Mucosa of rectum (tissue), 2 donors: ENCODE measurements at regions not wholly inside any gene's neighbourhood (a gene's known extent, or its start where the extent isn't known, plus 50 kb on each side); places are given as distances from the start of the nearest gene placed in this dataset.

ENCODE experiments used
- H3K27ac ChIP-seq, 2 donors: one replicate each; pipeline ENCODE4 v1.7.0; 2013; ENCODE audit warnings: inconsistent platforms in 2 of 2, low read depth in 2 of 2, low read length in 2 of 2
- H3K27me3 ChIP-seq, 2 donors: one replicate each; pipeline ENCODE4 v1.7.0; 2013; ENCODE audit warnings: low read length in 2 of 2; ENCODE audit not compliant: control insufficient read depth in 2 of 2, insufficient read depth in 2 of 2
- H3K36me3 ChIP-seq, 2 donors: one replicate each; pipeline ENCODE4 v1.7.0; 2013; ENCODE audit warnings: low read length in 2 of 2; ENCODE audit not compliant: control insufficient read depth in 2 of 2, insufficient read depth in 2 of 2
- H3K4me1 ChIP-seq, 2 donors: one replicate each; pipeline ENCODE4 v1.7.0; 2013; ENCODE audit warnings: low read length in 2 of 2, mild to moderate bottlenecking in 1 of 2; ENCODE audit not compliant: control insufficient read depth in 2 of 2, insufficient read depth in 2 of 2
- H3K4me3 ChIP-seq, 2 donors: one replicate each; pipeline ENCODE4 v1.7.0; 2013; ENCODE audit warnings: low read length in 2 of 2
- H3K9ac ChIP-seq, 2 donors: one replicate each; pipeline ENCODE4 v1.7.0; 2013; ENCODE audit warnings: low read length in 2 of 2, low read depth in 1 of 2, mild to moderate bottlenecking in 1 of 2
- H3K9me3 ChIP-seq, 2 donors: one replicate each; pipeline ENCODE4 v1.7.0; 2013; ENCODE audit warnings: low read length in 2 of 2; ENCODE audit not compliant: control insufficient read depth in 2 of 2
- donor health status: healthy.
- donor health status: Normal muscosa, but diverticular disease.

DNA sequence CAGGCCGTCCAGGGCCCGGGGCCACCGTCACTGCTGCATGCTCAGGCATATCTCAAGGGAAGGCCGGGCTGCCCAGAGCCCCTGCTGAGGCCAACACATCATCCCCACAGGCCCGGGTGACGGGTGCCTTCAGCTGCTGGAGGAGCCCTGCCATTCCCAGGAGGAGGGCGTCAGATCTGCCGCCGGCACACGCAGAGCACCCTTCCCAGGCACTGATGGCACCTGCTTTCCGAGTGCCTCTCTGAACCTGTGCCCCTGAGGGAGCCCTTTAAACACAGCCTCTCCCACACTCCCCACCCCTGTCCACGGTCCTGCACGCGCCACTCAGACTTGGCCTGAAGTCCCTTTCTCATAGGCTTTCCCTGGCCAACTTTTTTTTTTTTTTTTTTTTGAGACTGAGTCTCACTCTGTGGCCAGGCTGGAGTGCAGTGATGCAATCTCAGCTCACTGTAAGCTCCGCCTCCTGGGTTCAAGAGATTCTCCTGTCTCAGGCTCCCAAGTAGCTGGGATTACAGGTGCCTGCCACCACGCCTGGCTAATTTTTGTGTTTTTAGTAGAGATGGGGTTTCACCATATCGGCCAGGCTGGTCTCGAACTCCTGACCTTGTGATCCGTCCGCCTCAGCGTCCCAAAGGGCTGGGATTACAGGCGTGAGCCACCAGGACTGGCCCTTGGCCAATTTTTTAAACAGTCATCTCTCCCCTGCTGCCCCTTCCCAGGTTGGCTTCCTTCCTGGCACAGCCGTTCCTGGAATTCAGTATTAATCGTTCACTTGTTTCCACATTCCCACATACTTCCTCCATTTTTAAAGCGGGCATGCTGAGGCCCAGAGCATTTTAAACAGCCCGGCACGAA lies 211.7 kb downstream of the NDUFA10 start:
- Histone ChIP-seq H3K27ac (peak overlapping the region; percentile 45 to 71), H3K36me3 (no peaks in the 10 kb centered on the region), H3K9ac (no peak overlapping the region), H3K27me3 (no peaks in the 10 kb centered on the region), H3K9me3 (no peaks in the 10 kb centered on the region), H3K4me3 (no peak overlapping the region), H3K4me1 (peaks cover 5 to 8% of the 10 kb centered on the region in 2 donors)

DNA sequence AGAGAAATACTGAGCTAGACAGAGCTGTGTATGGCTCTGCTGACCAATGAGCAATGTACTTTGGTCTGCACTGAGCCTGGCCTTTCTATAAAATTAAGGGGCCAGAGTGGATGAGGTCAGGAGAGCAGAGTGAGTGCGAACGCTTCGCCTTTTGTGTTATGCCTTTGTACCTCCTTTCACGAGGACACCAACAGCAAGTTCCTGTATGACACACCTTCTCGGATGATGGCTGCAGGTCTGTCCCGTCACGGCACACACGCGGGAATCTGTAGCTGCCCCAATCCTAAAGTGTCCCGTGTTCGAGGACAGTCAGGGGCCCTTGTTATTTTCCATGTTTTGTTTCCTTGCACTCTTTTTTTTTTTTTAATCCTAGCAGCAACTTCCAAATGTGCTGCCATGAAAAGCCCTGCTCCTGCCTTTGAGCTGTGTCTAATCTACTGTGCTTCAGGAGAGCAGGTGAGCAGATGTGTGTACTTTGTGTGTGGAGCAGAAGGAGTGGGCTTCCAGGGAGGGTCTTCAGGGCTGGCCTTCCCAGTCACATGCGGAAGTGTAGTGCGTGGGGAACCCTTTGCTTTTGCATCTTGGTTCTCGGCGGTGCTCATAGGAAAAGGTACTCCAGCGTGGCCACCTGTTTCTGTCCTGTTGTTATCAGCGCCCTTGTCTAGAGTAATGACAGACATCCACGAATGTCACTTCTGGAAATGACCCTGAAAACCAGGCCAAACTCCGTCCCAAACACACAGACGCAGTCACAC lies 213.2 kb downstream of the NDUFA10 start:
- no peaks in the 10 kb centered on the region for H3K36me3 ChIP-seq
- H3K4me1 ChIP-seq = peaks cover 5 to 8% of the 10 kb centered on the region in 2 donors
- no peaks in the 10 kb centered on the region for H3K9me3 ChIP-seq
- no peak overlapping the region for H3K27ac ChIP-seq
- no peak overlapping the region for H3K4me3 ChIP-seq
- H3K27me3 ChIP-seq = no peaks in the 10 kb centered on the region
- H3K9ac ChIP-seq = no peak overlapping the region

DNA sequence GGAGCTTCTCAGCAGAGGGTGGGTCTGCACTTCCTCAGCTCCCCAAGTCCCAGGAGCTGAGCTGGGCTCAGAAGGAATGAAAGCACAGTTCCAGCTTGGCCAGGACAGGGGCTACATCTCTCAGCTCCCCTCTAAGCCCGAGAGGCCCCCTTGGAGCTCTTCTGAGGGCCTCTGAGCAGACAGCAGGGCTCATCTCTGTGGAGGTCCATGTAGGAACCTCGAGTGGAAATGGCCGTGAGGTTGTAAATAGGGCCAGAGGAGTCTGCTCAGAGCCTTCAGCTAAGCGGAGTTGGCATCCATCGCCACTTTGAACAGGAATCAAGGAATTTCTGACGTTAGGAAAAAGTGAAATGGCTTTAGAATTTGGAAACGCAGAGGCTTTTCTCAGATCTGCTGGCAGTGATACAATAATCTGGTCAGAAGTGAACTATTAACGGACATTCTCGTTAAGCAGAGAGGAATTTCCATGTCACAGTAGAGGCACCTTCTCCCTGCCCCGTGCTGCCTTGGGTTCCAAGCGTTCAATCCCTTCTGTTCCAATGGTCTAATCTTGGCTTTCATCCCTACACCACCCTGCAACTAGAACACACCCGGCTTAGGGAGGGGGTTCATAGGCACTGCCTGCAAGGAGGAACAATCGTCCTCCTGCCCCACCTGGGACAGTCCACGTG lies 213.9 kb downstream of the NDUFA10 start:
- no peak overlapping the region for H3K4me3 ChIP-seq
- H3K27ac ChIP-seq = no peak overlapping the region
- H3K36me3 ChIP-seq = no peaks in the 10 kb centered on the region
- no peaks in the 10 kb centered on the region for H3K27me3 ChIP-seq
- H3K9me3 ChIP-seq = no peaks in the 10 kb centered on the region
- H3K9ac ChIP-seq = no peak overlapping the region
- peaks cover 5 to 8% of the 10 kb centered on the region in 2 donors for H3K4me1 ChIP-seq

DNA sequence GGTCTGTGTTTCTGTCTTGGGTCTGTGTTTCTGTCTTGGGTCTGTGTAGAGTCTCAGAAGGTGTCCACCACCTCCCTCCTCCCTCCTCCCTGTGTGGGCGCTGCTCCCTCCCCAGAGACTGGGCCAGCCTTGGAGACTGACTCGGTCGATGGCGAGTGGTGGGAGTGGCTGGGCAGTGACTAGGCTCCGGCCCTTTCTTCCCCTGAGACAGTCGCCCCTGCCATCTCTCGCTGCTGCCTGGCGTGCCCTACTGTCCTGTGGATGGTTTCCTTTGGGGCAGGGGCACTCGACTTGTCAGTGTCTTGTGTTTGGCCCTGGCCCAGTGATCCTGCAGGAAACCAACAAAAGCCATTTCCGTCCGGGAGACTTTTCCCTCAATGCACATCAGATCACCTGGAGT lies 215.8 kb downstream of the NDUFA10 start:
- H3K4me3 ChIP-seq = no peak overlapping the region
- H3K9ac ChIP-seq = no peak overlapping the region
- no peaks in the 10 kb centered on the region for H3K4me1 ChIP-seq
- no peak overlapping the region for H3K27ac ChIP-seq
- no peaks in the 10 kb centered on the region for H3K27me3 ChIP-seq
- H3K36me3 ChIP-seq = no peaks in the 10 kb centered on the region
- no peaks in the 10 kb centered on the region for H3K9me3 ChIP-seq

DNA sequence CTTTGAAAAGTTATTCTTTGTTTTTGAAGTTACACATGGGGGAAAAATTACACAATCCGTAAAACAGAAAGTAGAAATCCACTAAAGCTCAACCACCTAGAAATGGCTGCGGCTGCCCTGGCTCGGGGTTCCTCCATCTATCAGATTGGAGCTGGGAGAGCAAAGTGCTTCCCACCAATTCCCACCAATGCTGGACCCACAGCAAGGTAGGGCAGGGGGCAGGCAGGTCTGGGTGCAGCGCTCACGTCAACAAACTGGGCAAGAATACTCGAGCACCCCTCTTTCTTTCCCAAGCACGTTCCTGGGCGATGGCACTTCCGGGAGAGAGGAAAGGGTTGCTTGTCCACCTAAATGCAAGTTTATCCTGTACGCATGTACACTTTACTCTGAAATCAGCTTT lies 217.6 kb downstream of the NDUFA10 start:
- no peak overlapping the region for H3K4me3 ChIP-seq
- H3K36me3 ChIP-seq = no peaks in the 10 kb centered on the region
- H3K9ac ChIP-seq = no peak overlapping the region
- no peaks in the 10 kb centered on the region for H3K4me1 ChIP-seq
- no peaks in the 10 kb centered on the region for H3K27me3 ChIP-seq
- H3K27ac ChIP-seq = no peak overlapping the region
- H3K9me3 ChIP-seq = no peaks in the 10 kb centered on the region

DNA sequence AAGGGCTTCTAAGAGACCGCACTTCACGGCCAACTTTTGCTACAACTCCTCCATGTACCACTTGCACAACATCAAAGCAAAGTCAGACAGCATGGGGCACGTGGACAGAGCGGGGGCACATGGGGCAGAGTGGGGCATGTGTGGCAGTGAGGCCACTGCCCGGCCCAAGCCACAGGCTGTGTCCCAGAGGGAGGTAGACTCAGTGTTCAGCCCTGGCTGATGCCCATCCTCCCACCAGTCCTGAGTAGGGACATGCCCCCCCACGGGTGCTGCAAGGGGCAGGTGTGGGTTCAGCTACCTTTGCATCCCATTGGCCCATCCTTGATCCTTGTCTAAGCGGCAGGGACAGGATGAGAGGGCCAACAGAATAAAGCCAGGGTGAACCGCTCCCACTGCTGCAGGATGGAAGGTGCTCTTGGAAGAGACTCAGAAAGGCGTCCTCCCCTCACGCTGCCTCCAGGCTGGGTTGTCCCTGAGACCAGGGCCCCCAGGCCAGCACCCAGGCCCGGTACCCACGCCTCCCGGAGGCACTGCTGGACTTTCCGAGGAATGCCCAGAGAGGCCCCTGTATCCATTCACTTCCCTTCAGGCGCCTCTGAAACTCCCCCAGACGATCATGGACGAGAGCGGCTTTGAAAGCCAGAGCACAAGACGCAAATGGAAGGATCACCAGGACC lies 218.2 kb downstream of the NDUFA10 start:
- Histone ChIP-seq H3K9me3 (no peaks in the 10 kb centered on the region), H3K4me3 (no peak overlapping the region), H3K27me3 (no peaks in the 10 kb centered on the region), H3K4me1 (no peaks in the 10 kb centered on the region), H3K36me3 (no peaks in the 10 kb centered on the region), H3K27ac (no peak overlapping the region), H3K9ac (no peak overlapping the region)

DNA sequence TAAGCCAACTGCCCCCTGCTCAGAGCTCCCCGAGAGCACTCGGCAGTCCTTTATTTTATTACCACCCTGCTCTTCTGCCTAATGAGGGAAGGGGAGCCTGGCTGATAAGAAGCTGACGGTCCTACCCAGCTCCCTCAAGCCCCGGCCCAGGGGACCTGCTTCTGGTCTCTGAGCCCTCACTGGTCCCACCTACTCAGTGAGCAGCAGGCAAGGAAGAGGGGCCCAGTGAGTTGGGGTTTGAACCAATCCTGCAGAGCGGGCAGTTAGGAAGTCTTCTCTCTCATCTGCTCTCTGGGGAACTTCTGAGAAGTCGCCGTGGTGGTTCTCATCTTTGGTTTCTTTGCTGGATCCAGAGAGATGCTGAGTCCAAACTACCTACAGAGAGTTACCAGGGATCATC lies 218.9 kb downstream of the NDUFA10 start:
- Histone ChIP-seq H3K4me1 (no peaks in the 10 kb centered on the region), H3K9me3 (no peaks in the 10 kb centered on the region), H3K27ac (no peak overlapping the region), H3K27me3 (no peaks in the 10 kb centered on the region), H3K9ac (no peak overlapping the region), H3K4me3 (no peak overlapping the region), H3K36me3 (no peaks in the 10 kb centered on the region)

DNA sequence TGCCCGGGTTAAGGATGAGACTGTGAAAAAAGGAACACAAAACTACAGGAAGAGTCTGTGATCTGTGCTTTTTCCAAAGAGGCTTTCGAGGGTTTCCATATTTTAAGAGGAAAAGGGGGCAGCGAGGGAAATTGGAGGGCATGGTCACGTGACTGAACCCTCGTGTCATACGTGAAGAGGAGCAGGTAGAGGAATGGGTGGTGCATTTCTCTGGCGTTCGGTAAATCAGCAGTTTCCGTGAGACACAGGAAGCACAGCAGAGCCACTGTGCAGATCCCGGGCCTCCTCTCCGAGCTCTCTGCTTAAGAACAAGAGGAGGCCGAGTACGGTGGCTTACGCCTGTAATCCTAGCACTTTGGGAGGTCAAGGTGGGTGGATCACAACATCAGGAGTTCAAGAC lies 219.7 kb downstream of the NDUFA10 start:
- H3K9me3 ChIP-seq = no peaks in the 10 kb centered on the region
- H3K4me3 ChIP-seq = no peak overlapping the region
- no peaks in the 10 kb centered on the region for H3K4me1 ChIP-seq
- H3K9ac ChIP-seq = no peak overlapping the region
- no peaks in the 10 kb centered on the region for H3K27me3 ChIP-seq
- no peaks in the 10 kb centered on the region for H3K36me3 ChIP-seq
- no peak overlapping the region for H3K27ac ChIP-seq

DNA sequence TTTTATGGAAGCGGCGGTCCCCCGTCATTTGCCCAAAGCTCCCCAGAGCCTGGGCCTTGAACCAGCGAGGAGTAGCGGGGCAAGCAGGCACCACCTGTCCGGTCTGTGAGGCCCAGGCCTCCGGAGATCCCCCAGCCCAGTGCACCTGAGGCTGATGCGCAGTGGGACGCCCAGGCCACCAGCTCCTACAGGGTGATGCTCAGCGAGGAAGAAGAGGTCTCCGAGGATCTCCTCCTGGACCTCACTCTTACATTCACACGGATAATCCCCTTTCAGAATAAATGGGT lies 220.2 kb downstream of the NDUFA10 start:
- no peaks in the 10 kb centered on the region for H3K4me1 ChIP-seq
- H3K4me3 ChIP-seq = no peak overlapping the region
- no peaks in the 10 kb centered on the region for H3K36me3 ChIP-seq
- no peak overlapping the region for H3K9ac ChIP-seq
- no peak overlapping the region for H3K27ac ChIP-seq
- no peaks in the 10 kb centered on the region for H3K9me3 ChIP-seq
- H3K27me3 ChIP-seq = no peaks in the 10 kb centered on the region
